MG63 (cell line): ENCODE measurements at regions not wholly inside any gene's neighbourhood (a gene's known extent, or its start where the extent isn't known, plus 50 kb on each side); places are given as distances from the start of the nearest gene placed in this dataset.

Experiments
- DNase-seq: peaks from one replicate; pipeline ENCODE4 v3.0.0-alpha.2; 2020
- H3K27me3 ChIP-seq: fragments of 250-450 bp; sonication (Bioruptor Pico); 2 replicates; pipeline ENCODE4 v1.5.1; 2020; ENCODE audit warnings: mild to moderate bottlenecking, moderate library complexity
- H3K36me3 ChIP-seq: fragments of 250-450 bp; sonication (Bioruptor Pico); 2 replicates; pipeline ENCODE4 v1.5.1; 2020; ENCODE audit warnings: mild to moderate bottlenecking, moderate library complexity
- H3K4me3 ChIP-seq: fragments of 250-450 bp; sonication (Bioruptor Pico); 2 replicates; pipeline ENCODE4 v1.5.1; 2020; ENCODE audit warnings: mild to moderate bottlenecking, moderate library complexity
- H3K9me3 ChIP-seq: fragments of 250-450 bp; sonication (Bioruptor Pico); 2 replicates; pipeline ENCODE4 v1.5.1; 2020; ENCODE audit warnings: mild to moderate bottlenecking, moderate library complexity

- peak; percentile 52 for DNase-seq
- Histone ChIP-seq H3K9me3 (no peaks in the 10 kb centered on the region), H3K27me3 (no peaks in the 10 kb centered on the region), H3K36me3 (no peaks in the 10 kb centered on the region), H3K4me3 (no peak overlapping the region)
Observed at GRCh38 chr22:49628391-49629260, 199.0 kb downstream of the BRD1 start.

- H3K36me3 ChIP-seq: no peaks in the 10 kb centered on the region
- no peak overlapping the region for H3K4me3 ChIP-seq
- H3K9me3 ChIP-seq: no peaks in the 10 kb centered on the region
- DNase-seq: no peak
- no peaks in the 10 kb centered on the region for H3K27me3 ChIP-seq
Observed at GRCh38 chr22:49627217-49628181, 200.2 kb downstream of the BRD1 start.

- H3K4me3 ChIP-seq: no peak overlapping the region
- H3K9me3 ChIP-seq: no peaks in the 10 kb centered on the region
- no peak for DNase-seq
- H3K36me3 ChIP-seq: no peaks in the 10 kb centered on the region
- H3K27me3 ChIP-seq: peaks cover under 1% of the 10 kb centered on the region; the same call in 1 of the 2 replicates
Observed at GRCh38 chr22:49626361-49627216, 201.1 kb downstream of the BRD1 start.

- H3K9me3 ChIP-seq: no peaks in the 10 kb centered on the region
- no peak for DNase-seq
- peaks cover 12% of the 10 kb centered on the region for H3K27me3 ChIP-seq
- H3K4me3 ChIP-seq: no peak overlapping the region
- H3K36me3 ChIP-seq: no peaks in the 10 kb centered on the region
Observed at GRCh38 chr22:49624421-49625177, 203.1 kb downstream of the BRD1 start.

- no peaks in the 10 kb centered on the region for H3K36me3 ChIP-seq
- peaks cover 21% of the 10 kb centered on the region for H3K27me3 ChIP-seq
- no peak overlapping the region for H3K4me3 ChIP-seq
- no peaks in the 10 kb centered on the region for H3K9me3 ChIP-seq
- no peak for DNase-seq
Observed at GRCh38 chr22:49623715-49624114, 204.0 kb downstream of the BRD1 start.

- H3K4me3 ChIP-seq: no peak overlapping the region
- H3K27me3 ChIP-seq: peaks cover 26% of the 10 kb centered on the region
- no peak for DNase-seq
- H3K9me3 ChIP-seq: no peaks in the 10 kb centered on the region
- no peaks in the 10 kb centered on the region for H3K36me3 ChIP-seq
Observed at GRCh38 chr22:49623176-49623575, 204.5 kb downstream of the BRD1 start.

- no peaks in the 10 kb centered on the region for H3K36me3 ChIP-seq
- DNase-seq: no peak
- H3K9me3 ChIP-seq: no peaks in the 10 kb centered on the region
- H3K4me3 ChIP-seq: no peak overlapping the region
- H3K27me3 ChIP-seq: peaks cover 31% of the 10 kb centered on the region
Observed at GRCh38 chr22:49622241-49623105, 205.2 kb downstream of the BRD1 start.

GRCh38 chr22:49621601-49622210 is 206.0 kb downstream of the BRD1 start:
- no peak overlapping the region for H3K4me3 ChIP-seq
- no peak for DNase-seq
- H3K27me3 ChIP-seq: peaks cover 33% of the 10 kb centered on the region
- H3K36me3 ChIP-seq: no peaks in the 10 kb centered on the region
- H3K9me3 ChIP-seq: no peaks in the 10 kb centered on the region

- Histone ChIP-seq H3K9me3 (no peaks in the 10 kb centered on the region), H3K36me3 (no peaks in the 10 kb centered on the region), H3K4me3 (no peak overlapping the region), H3K27me3 (peaks cover 35% of the 10 kb centered on the region)
- DNase-seq: no peak
Observed at GRCh38 chr22:49620666-49621065, 207.0 kb downstream of the BRD1 start.

- Histone ChIP-seq H3K4me3 (no peak overlapping the region), H3K9me3 (no peaks in the 10 kb centered on the region), H3K27me3 (peaks cover 35% of the 10 kb centered on the region), H3K36me3 (no peaks in the 10 kb centered on the region)
- DNase-seq: no peak
Observed at GRCh38 chr22:49620003-49620556, 207.6 kb downstream of the BRD1 start.

- no peak for DNase-seq
- H3K4me3 ChIP-seq: no peak overlapping the region
- no peaks in the 10 kb centered on the region for H3K9me3 ChIP-seq
- no peaks in the 10 kb centered on the region for H3K36me3 ChIP-seq
- peaks cover 38% of the 10 kb centered on the region for H3K27me3 ChIP-seq
Observed at GRCh38 chr22:49619301-49619700, 208.4 kb downstream of the BRD1 start.

GRCh38 chr22:49618677-49618953 is 209.1 kb downstream of the BRD1 start:
- Histone ChIP-seq H3K4me3 (no peak overlapping the region), H3K36me3 (no peaks in the 10 kb centered on the region), H3K27me3 (peaks cover 40% of the 10 kb centered on the region), H3K9me3 (no peaks in the 10 kb centered on the region)
- no peak for DNase-seq

- H3K27me3 ChIP-seq: peaks cover 40% of the 10 kb centered on the region
- no peaks in the 10 kb centered on the region for H3K9me3 ChIP-seq
- DNase-seq: no peak
- no peak overlapping the region for H3K4me3 ChIP-seq
- H3K36me3 ChIP-seq: no peaks in the 10 kb centered on the region
Observed at GRCh38 chr22:49617866-49618676, 209.6 kb downstream of the BRD1 start.

GRCh38 chr22:49617264-49617663 is 210.4 kb downstream of the BRD1 start:
- no peaks in the 10 kb centered on the region for H3K36me3 ChIP-seq

More at GRCh38 chr22:49617264-49617663, 210.4 kb downstream of the BRD1 start:
- Histone ChIP-seq H3K27me3 (peaks cover 40% of the 10 kb centered on the region), H3K9me3 (no peaks in the 10 kb centered on the region; the same call in 1 of the 2 replicates), H3K4me3 (no peak overlapping the region)
- DNase-seq: no peak
